ENCODE measurements at regions not wholly inside any gene's neighbourhood (a gene's known extent, or its start where the extent isn't known, plus 50 kb on each side); places are given as distances from the start of the nearest gene placed in this dataset.

- TF ChIP-seq CTCF (IDR thresholded peaks at IDR 0.05; ENCODE audit: borderline replicate concordance, extremely low read depth, low read length, poor library complexity, severe bottlenecking) (no peak), EZH2 (IDR thresholded peaks at IDR 0.05; ENCODE audit: borderline replicate concordance, low read depth, low read length, severe bottlenecking) (no peak)
Measured at GRCh38 chr3:161166051-161166450, 55.1 kb upstream of the NMD3 start.

All from DND-41 (cell line).